AG04450 (cell line): ENCODE measurements at regions not wholly inside any gene's neighbourhood (a gene's known extent, or its start where the extent isn't known, plus 50 kb on each side); places are given as distances from the start of the nearest gene placed in this dataset.

Experiments
- CTCF ChIA-PET: fragments of 300-600, 350-600 bp; formaldehyde crosslinking; extraction: SDS; loops from one replicate; lab custom pipeline; 2022; ENCODE audit warnings: antibody characterized with exemption, inconsistent platforms; lab: Charles Lee
- POLR2A ChIA-PET: fragments of 350-600 bp; formaldehyde crosslinking; extraction: SDS; loops from one replicate; lab custom pipeline; 2021; ENCODE audit warnings: antibody characterized with exemption, inconsistent platforms; lab: Yijun Ruan, JAX
- DNase-seq: peaks from one replicate; pipeline ENCODE4 v3.0.0-alpha.2; 2011; ENCODE audit warnings: low read depth, low spot score
- H3K27ac ChIP-seq: one replicate; pipeline ENCODE4 v1.5.1; 2012; ENCODE audit warnings: low read depth, low read length, control low read depth
- H3K27me3 ChIP-seq: one replicate; pipeline ENCODE4 v1.6.0; 2012; ENCODE audit warnings: low read length; ENCODE audit not compliant: control insufficient read depth, insufficient read depth
- H3K4me3 ChIP-seq: 2 replicates; pipeline ENCODE4 v1.5.1; 2011; ENCODE audit warnings: mild to moderate bottlenecking, low read depth, low read length, control low read depth
- H3K9me3 ChIP-seq: 2 replicates; pipeline ENCODE4 v1.5.1; 2012; ENCODE audit warnings: low read length; ENCODE audit not compliant: control insufficient read depth, insufficient read depth
- CTCF ChIP-seq: IDR thresholded peaks from 2 replicates; pipeline ENCODE4 v1.5.1; 2011; ENCODE audit warnings: low read depth, low read length, control low read depth, inconsistent platforms

GRCh38 chr4:123312951-123313592, 83.5 kb upstream of the SPRY1 start:
- Histone ChIP-seq H3K9me3 (no peaks in the 10 kb centered on the region), H3K4me3 (no peak overlapping the region), H3K27ac (no peak overlapping the region), H3K27me3 (no peaks in the 10 kb centered on the region)
- ChIA-PET CTCF (no interaction called here), POLR2A (no interaction called here)
- TF ChIP-seq CTCF = no peak
- DNase-seq = no peak

GRCh38 chr4:123315617-123316016, 81.0 kb upstream of the SPRY1 start:
- Histone ChIP-seq H3K27me3 (no peaks in the 10 kb centered on the region), H3K27ac (no peak overlapping the region), H3K9me3 (no peaks in the 10 kb centered on the region), H3K4me3 (no peak overlapping the region)
- TF ChIP-seq CTCF = no peak
- DNase-seq = no peak
- ChIA-PET CTCF (no interaction called here), POLR2A (no interaction called here)

- ChIA-PET CTCF (interaction anchor here (1.1 to 1.2 kb wide), 2 partner anchors 47 to 343 kb away, joined by 3 read pairs; no protein-coding TSS in a partner anchor), POLR2A (interaction anchor here (0.5 kb wide), 1 partner anchor 200 kb away, joined by 3 read pairs; no protein-coding TSS in a partner anchor)
- no peak for TF ChIP-seq CTCF
Observed at GRCh38 chr4:123317211-123317610, 79.4 kb upstream of the SPRY1 start.

GRCh38 chr4:123319639-123320038, 77.0 kb upstream of the SPRY1 start:
- Histone ChIP-seq H3K4me3 (no peak overlapping the region), H3K9me3 (no peaks in the 10 kb centered on the region), H3K27me3 (no peaks in the 10 kb centered on the region), H3K27ac (no peak overlapping the region)
- POLR2A ChIA-PET = no interaction called here
- DNase-seq = no peak
- CTCF ChIA-PET = no interaction called here
- TF ChIP-seq CTCF = no peak

More at GRCh38 chr4:123317211-123317610, 79.4 kb upstream of the SPRY1 start:
- Histone ChIP-seq H3K9me3 (no peaks in the 10 kb centered on the region), H3K27me3 (no peaks in the 10 kb centered on the region), H3K4me3 (no peak overlapping the region), H3K27ac (no peak overlapping the region)
- DNase-seq = no peak

GRCh38 chr4:123323998-123324397, 72.6 kb upstream of the SPRY1 start:
- no peak for TF ChIP-seq CTCF
- Histone ChIP-seq H3K4me3 (no peak overlapping the region), H3K27me3 (no peaks in the 10 kb centered on the region), H3K9me3 (no peaks in the 10 kb centered on the region), H3K27ac (no peak overlapping the region)
- CTCF ChIA-PET = no interaction called here
- no peak for DNase-seq
- POLR2A ChIA-PET = no interaction called here
